ENCODE measurements at regions not wholly inside any gene's neighbourhood (a gene's known extent, or its start where the extent isn't known, plus 50 kb on each side); places are given as distances from the start of the nearest gene placed in this dataset.

- no peak for TF ChIP-seq CTCF (IDR thresholded peaks at IDR 0.05 in 2 of 3, conservative IDR thresholded peaks at IDR 0.05 in 1 of 3; ENCODE audit: borderline replicate concordance in 1 of 3, insufficient read depth in 1 of 3, low read depth in 2 of 3, low read length in 2 of 3)
- TF ChIP-seq ELF1 (IDR thresholded peaks at IDR 0.05; ENCODE audit: borderline replicate concordance, low read depth): no peak
- TF ChIP-seq SIN3A (IDR thresholded peaks at IDR 0.05; ENCODE audit: low read depth): no peak
- TF ChIP-seq ATF3 (IDR thresholded peaks at IDR 0.05): no peak
- no peak for TF ChIP-seq MAX (IDR thresholded peaks at IDR 0.05)
- no peak for TF ChIP-seq EGR1 (IDR thresholded peaks at IDR 0.05; ENCODE audit: low read depth)
Measured at GRCh38 chr5:123936548-123936947, 424.6 kb downstream of the CSNK1G3 start.

All from HCT116 (cell line).